ENCODE measurements at regions not wholly inside any gene's neighbourhood (a gene's known extent, or its start where the extent isn't known, plus 50 kb on each side); places are given as distances from the start of the nearest gene placed in this dataset.

- no peak for TF ChIP-seq CTCF (conservative IDR thresholded peaks at IDR 0.05 in 1 of 2, IDR thresholded peaks at IDR 0.05 in 1 of 2; ENCODE audit: low read depth in 1 of 2, low read length in 2 of 2)
- no peak for TF ChIP-seq EZH2 (IDR thresholded peaks at IDR 0.05; ENCODE audit: low read length, missing control alignments)
Measured at GRCh38 chr18:29328932-29329331, 1152.0 kb upstream of the CDH2 start.

Measured in fibroblast of lung (primary cell).